GM18870 (cell line): ENCODE measurements at regions not wholly inside any gene's neighbourhood (a gene's known extent, or its start where the extent isn't known, plus 50 kb on each side); places are given as distances from the start of the nearest gene placed in this dataset.
"Not testable (repeated sequence)": the region's sequence is repeated elsewhere in the genome, so short reads cannot be mapped to it uniquely, and the experiment has no call there.

ENCODE experiments used
- ATAC-seq: cut with Tn5 transposase; IDR thresholded peaks from one replicate; pipeline ENCODE4 v1.9.1; 2021; ENCODE audit warnings: moderate library complexity; ENCODE audit not compliant: unreplicated experiment

DNA sequence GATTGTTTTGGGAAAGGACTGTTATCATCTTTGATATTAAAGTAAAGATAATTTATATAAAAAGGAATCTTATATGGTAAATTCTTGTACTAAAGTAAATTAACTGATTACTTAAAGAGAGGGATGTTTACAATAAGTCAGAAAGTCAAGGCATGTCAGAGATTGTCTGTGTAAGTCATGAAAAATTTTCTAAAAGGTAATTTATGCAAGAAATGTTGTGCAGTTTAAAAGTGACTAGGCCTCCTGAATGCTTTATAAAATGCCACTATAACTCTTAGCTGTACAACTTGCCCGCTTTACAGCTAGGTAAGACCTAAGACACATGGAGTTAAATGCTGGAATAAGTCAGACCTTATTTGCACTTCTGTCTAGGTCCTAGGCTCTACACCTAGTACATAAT is 692.9 kb downstream of the GBE1 start:
- ATAC-seq, result no peak

DNA sequence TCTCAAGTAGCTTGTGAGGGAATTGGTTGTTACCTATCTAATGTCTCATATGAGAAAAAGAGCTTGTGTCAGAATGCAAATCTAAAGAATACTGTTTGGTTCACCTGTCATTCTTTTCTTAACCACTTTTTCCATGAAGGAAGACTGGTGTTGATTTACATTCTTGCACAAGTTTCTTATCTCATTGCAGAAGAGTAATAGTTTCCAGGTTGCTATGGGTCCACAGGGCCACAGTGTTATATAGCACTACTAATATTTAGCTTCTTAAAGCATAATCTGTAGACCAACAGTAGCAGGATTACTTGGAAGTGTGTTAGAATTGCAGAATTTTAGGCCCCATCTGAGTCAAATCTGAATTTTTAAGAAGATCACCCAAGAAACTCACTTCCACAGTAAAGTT is 697.5 kb downstream of the GBE1 start:
- ATAC-seq, result no peak

DNA sequence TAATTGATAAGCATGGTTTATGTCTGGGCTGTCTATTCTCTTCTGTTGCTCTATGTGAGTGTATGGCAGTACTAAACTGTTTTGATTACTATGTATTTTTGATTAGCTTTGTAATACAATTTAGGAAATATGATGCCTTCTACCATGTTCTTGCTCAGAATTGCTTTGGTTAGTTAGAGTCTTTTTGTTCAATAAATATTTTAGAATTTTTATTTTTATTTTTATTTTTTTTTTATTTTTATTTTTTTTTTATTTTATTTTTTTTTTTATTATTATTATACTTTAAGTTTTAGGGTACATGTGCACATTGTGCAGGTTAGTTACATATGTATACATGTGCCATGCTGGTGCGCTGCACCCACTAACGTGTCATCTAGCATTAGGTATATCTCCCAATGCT is 710.3 kb downstream of the GBE1 start:
- ATAC-seq, result not testable (repeated sequence)

DNA sequence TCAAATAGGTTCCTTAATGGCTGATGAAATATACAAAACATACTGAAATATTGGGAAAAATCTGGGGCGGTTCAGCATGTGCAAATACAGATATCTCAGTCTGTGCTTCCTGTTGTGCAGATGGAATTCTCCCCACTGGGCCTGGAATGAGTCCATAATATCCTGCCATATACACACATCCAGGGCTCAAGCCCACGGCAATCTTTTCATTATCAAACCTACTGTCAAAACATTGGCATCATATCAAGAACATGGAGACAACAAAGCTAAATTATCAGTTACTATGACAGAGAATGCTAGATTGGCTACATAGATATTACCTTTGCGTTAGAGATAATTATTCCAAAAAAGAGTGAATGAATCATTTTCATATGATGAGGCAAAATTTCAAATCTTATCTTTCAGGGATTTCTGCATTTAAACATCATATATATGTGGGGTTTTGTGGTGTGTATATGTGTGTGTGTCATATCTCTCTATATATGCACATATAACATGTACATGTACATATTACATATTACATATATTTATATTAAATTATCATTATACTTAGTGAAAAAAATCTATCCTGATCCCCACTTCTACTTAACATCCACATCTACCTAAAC is 713.3 kb downstream of the GBE1 start:
- ATAC-seq, result no peak

DNA sequence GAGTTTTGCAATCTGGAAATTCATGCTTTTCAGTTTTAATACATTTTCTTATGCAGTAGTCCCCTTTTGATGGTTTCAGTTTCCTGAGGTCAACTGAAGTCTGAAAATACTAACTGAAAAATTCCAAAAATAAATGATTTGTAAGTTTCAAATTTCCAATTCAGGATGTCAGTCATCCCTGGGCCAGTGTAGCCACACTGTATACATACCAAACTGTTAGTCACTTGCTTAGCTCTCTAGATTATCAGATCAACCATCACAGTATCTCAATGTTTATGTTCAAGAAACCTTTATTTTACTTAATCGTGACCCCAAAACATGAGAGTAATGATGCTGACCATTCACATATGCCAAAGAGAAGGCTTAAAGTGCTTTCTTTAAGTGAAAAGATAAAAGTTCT is 715.5 kb downstream of the GBE1 start:
- ATAC-seq, result no peak

DNA sequence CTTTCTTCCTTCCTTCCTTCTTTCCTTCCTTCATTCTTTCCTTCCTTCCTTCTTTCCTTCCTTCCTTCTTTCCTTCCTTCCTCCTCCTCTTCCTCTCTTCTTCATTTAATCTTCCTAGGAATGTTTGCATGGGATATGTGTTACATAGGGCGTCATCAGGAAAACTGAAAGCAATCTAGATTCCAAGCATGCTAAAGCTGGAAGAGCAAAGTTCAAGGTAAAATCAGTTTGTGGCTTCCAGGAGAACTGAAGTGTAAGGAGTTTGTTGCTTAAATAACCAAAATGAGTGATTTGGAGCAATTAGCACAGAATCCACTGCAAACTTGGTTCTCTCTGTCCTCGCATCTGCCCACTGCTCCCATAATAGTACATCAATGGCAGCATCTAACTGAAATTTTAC is 716.2 kb downstream of the GBE1 start:
- ATAC-seq, result no peak

DNA sequence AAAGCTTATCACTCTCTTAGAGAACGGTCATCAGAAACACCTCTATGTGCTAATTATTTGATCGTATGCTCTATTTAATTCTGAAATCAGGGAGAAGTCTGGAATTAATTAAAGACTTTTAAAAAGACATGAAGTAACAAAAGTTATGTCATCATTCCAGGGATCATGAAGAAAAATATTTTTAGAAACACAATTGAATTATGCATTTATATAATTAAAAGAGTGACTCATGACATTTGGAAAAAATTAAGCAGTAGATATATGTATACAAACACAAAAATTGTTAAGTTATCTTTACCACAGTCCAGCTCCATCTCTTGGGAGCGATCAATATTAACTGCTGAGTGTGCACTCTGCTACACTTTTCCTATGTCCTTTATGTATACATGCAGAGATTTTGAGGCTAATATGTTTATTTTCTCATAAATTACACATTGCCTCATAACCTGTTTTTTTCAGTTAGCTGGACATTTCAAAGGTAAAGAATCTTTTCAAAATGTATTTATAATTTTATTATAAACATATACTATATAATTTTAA is 717.7 kb downstream of the GBE1 start:
- ATAC-seq, result no peak

DNA sequence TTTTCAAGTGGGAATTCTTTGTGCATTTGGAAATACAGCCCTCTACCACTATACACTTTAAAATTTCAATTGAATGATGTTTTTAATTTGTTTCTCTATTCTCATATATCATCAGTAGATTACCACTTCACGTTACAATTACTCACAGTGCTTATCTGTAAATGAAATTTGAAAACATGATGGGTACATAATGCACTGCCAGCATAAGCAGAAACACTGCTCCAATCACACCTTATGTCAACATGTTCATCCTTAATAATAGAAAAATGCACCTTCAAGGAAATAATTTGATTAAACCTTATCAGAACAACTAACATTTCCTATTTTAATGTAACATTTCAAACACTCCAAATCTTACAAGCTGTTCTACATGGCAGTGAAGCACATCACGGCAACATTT is 718.4 kb downstream of the GBE1 start:
- no peak for ATAC-seq

DNA sequence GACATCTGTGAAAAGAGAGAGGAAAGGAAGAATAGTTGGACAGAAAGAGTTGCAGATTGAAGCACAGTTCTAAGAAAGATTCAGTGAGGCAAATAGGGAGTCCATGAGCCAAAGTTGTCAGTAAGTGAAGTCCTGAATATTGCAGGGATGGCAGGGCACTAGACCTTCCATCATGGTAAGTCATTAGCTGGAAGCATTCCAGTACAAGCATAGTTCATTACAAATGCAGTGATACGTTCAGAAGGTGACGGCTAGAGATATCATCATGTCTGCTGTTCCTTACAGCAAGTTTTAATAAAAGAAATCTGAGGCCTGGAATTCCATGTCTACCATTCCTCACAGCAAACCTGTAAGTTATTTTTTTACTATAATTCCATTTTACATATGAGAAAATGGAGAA is 720.1 kb downstream of the GBE1 start:
- no peak for ATAC-seq

DNA sequence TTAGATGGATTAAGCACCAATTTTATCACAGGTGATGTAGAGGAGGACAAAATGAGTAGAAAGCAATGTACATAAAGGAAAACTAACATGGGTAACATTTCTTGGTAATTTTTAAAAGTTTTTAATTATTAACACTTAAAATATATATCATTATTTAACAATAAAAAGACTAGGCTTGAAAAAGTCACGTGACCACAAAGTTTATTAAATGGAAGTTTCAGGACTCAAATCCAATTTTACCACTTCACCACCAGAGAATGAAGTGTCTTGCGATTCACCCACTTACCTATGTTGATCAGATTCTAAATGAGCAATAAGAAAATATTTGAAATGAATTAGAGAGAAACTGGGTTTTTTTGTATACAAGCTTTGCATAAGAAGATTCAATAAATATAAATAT is 721.3 kb downstream of the GBE1 start:
- ATAC-seq, result no peak

DNA sequence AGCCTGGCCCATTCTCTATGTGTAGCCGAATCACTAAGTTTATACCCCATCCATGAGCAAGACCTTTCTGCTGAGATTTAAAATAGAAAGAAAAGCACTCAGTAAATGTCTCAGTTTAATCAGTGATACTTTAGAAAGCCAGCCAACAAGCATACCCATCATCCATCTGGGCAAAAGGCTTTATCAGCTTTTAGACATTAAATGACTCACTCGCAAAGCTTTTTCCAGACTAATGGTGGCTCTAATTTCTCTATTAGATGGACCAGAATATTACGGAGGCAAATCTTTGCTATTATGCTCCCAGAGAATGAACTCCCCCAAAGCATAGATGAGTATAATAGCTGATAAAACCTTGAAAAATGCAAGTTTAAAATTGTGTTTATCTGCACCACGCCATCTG is 727.8 kb downstream of the GBE1 start:
- no peak for ATAC-seq

DNA sequence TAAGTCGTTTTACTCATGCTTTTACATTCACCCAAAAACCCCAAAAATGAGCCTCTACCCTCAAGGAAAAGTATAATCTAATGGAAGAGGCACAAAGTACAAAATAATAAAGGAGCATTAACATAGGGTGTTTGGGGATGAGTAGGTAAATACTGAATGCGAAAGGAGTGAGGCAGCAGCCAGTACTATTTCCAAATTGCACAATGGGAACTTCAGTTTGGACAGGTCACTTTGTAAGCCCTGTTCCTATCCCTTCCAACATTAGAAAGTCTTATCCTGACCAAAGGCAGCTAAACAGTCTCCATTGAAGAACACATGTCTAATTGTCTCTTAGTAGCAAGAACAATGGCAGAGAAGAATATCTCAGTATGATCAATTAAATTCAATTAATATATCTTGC is 728.3 kb downstream of the GBE1 start:
- ATAC-seq, result no peak

DNA sequence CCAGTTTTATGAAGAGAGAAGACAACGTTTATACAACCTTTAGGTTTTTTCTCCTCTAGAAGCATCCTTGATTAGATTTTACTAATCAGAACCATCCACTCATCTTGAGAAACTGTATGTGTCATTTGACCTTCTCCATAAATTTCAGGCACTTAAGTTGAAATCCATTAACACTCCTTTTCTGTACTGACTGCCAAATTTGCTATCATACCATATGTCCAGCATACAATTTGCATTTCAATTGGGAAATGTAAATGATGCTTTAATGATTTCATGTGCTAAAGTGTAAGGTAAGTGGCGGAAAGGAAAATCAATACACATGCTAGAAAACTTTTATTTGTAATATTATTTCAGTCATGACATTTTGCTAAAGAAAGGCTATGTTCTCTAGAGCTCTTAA is 731.6 kb downstream of the GBE1 start:
- ATAC-seq, result no peak

DNA sequence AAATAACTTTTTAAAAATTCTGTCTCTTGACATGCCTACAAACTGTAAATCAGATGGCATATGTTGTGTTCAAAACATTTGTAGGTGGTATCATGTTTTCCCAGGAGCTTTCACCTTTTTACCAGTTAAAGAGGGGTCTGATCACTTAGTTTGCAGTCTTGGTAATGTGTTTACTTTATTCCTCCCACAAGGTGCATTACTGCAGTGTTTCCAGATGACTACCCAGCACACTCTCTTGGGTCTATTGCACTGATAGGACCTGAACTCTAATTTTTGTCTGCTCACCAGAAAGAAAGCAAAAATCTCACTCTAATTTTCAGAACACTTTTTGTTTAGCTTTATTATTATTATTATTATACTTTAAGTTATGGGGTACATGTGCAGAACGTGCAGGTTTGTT is 734.1 kb downstream of the GBE1 start:
- ATAC-seq, result no peak

DNA sequence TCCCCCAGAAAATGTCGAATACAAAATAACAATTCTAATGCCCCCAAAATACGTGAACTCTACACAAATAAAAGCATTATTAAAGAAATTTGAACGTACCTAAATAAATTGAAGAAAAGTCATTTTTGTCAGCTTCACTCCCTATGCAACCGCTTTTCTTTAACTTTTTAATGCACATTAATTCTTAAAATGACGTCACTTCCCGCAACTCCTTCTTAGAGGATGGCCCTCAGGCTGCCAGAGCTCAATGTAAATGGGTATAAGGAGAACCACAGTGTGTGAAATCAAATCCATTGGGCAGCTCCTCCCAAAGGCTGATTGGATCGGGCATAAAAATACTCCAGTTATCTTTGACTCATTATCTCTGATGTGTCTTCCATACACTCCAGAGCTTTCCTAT is 736.9 kb downstream of the GBE1 start:
- no peak for ATAC-seq

DNA sequence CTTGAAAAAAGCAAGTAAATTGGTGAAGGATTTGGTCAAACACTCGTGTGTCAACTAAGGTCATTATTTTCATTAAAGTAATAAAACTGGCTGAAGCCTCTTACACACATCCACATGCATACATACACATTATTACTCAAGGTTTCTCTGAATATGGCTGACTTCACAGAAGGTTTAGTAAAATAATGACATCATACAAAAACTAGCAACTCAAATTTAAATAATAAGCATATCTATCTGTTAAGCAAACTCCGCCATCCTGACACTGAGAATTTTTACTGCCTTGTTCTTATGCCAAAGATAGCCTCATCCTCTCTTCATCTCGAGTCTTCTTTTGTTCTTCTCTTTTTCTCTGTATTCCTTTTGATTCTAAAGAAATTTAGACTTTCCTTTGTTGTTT is 739.1 kb downstream of the GBE1 start:
- no peak for ATAC-seq

DNA sequence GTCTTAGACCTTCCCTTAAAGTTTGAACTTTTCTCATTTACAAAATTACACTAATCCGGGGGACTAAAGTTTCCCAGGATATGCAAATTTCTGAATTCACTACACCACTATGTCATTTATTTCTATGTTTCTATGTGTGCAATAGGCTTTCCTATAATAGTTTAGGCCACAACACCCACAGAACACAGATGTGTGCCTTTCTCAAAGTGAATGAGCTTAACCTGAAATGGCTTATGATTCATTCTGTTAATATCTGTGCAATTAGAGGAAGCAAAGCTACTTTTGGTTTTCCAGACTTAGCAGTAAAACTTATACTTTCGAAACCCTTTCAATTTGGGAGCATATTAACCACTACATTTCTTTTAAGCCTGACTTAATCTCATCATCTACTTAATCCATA is 748.1 kb downstream of the GBE1 start:
- peak; percentile 88 for ATAC-seq

DNA sequence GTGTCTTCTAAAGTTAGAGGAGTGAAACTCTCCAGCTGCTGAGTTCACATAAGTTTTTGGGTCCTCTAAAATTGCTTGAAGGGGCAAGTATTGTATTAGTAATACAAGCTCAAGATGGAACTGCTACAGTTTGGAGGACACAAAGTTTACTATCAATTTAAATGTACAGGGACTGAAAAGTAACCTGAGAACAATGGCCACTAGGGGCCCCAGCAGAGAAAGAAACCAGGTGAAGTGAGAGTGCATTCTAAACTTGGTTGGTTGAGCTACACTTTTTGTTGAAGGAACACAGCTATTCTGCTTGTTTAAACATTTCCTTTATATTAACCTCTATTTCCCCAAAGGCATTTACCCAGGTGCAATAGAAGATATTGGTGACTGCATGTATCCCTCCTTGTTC is 755.5 kb downstream of the GBE1 start:
- no peak for ATAC-seq

DNA sequence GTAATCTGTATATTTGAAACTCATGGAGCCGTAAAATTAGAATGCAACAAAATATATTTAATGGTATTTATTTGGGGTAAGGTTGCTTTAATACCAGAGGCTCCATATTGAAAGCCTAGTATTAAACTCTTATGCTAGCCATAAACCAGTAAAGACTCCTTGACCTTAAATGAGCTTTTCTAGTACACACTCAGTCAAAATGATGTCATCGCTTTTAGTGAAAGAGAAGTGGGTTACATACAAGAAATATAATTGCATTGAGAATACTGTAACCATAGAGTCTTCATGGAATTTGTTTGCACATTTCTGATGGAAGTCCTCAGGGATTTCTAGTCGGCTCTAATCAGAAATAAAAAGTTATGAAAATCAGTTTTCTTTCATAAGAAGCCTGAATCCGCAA is 757.6 kb downstream of the GBE1 start:
- no peak for ATAC-seq

DNA sequence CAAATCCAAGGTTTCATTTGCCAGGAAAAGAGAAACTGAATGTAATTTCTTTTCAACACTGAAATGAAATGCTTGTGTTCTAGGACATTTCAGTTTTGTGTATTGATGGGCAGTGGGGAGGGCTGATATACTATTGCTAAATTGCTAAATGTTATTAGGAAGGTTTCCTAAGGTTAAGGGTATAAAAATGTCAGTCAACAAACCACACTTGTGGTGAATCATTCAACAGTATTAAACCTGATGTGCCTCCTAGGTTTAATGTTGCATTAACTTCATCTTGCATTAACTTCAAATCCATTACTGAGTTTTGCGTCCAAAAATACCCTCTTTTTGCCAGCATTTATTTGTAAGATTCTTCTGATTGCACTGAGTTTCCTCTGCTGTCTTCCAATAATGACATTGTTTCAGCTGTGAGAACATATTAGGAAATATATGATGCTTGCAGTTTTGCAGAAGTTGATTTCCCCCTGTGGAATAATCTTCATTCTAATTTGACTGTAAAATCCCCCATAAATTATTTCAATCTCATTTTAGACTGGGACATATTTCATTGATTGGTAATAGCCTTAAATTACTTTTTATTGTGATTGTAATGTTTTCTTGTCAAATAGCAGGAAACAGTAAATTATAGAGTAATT is 758.3 kb downstream of the GBE1 start:
- ATAC-seq, result no peak

DNA sequence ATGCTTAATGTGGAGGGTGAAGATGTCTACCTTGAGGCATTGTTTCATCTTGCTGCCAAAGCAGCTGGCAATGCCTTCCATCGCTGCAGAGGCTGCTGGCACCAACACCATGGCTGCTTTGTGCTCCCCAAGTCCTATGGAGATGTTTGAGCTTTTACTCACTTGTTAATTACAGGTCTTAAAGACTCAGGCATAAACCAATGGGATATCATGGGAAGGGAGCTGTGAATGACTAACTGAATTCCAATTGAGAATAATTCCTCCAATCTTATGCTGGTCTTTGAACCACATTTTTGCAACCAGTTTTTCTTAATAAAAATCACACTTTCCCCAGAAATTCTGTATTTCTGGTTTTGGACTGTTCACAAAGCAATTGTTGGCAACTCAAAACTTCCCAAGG is 762.0 kb downstream of the GBE1 start:
- ATAC-seq, result no peak

DNA sequence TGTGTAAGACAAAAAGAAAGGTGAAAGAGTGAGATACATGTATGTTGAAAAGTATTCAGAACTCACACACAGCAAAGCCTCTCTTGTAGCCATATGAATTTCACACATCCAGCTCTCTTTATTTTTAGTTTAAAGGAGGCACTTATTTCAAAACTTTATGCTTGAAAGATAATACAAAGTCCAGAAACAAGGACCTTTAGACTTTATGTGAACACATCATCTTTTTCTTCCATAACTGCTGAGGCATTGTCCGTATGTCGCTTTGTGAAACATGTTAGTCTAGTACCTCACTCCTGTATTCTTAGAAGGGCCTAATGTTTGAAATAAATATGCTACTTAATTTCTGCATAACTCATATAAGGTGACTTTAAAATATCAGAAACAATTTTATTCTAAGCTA is 763.4 kb downstream of the GBE1 start:
- ATAC-seq, result no peak

DNA sequence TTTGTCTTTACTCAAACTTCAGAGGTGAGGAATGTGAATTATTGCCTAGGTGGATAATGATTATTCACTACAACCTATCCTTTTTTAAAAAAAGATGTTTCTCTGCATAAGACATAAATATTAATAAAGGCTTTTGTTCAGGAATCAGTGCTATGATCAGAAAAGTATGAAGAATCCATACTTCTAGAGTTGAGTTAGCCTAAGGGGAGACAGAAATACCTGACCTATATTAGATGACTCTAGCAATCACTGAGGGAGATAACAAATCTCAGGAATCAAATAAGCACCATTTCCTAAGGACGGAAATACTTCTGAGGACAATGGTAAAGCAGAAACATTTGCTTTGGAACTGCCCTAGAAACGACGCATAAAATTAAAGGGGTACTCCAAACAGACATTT is 763.8 kb downstream of the GBE1 start:
- no peak for ATAC-seq
